Neural cell (in vitro differentiated cells): ENCODE measurements at regions not wholly inside any gene's neighbourhood (a gene's known extent, or its start where the extent isn't known, plus 50 kb on each side); places are given as distances from the start of the nearest gene placed in this dataset.

Source experiments
- H2AFZ ChIP-seq: fragments of 200-600, 300-800 bp; sonication (generic), shearing (Covaris generic); 2 replicates; pipeline ENCODE4 v1.6.0; 2014; ENCODE audit warnings: low read depth, mild to moderate bottlenecking, antibody characterized with exemption, low read length, moderate library complexity
- H3F3A ChIP-seq: fragments of 200-600 bp; shearing (Covaris generic); 2 replicates; pipeline ENCODE4 v1.6.1; 2016; ENCODE audit warnings: mild to moderate bottlenecking, moderate library complexity, mixed read lengths, antibody characterized with exemption, low read length; ENCODE audit not compliant: insufficient read depth, poor library complexity, severe bottlenecking
- H3K27ac ChIP-seq: fragments of 200-600, 300-800 bp; sonication (generic), shearing (Covaris generic); 2 replicates; pipeline ENCODE4 v1.5.1; 2014; ENCODE audit warnings: mild to moderate bottlenecking, low read length, moderate library complexity
- H3K27me3 ChIP-seq: fragments of 300-800, 200-600 bp; sonication (generic), shearing (Covaris generic); 2 replicates; pipeline ENCODE4 v1.6.0; 2014; ENCODE audit warnings: mild to moderate bottlenecking, low read depth, low read length, moderate library complexity; ENCODE audit not compliant: insufficient read depth
- H3K36me3 ChIP-seq: fragments of 300-800, 200-600 bp; sonication (generic), shearing (Covaris generic); 2 replicates; pipeline ENCODE4 v1.5.1; 2014; ENCODE audit warnings: mild to moderate bottlenecking, antibody characterized with exemption, low read length, moderate library complexity; ENCODE audit not compliant: insufficient read depth
- H3K4me2 ChIP-seq: fragments of 300-800, 200-600 bp; sonication (generic), shearing (Covaris generic); 2 replicates; pipeline ENCODE4 v1.6.0; 2014; ENCODE audit warnings: mild to moderate bottlenecking, low read length
- H3K4me3 ChIP-seq: fragments of 300-800, 200-600 bp; sonication (generic), shearing (Covaris generic); 2 replicates; pipeline ENCODE4 v1.5.1; 2014; ENCODE audit warnings: mild to moderate bottlenecking, low read length, moderate library complexity
- H3K79me2 ChIP-seq: fragments of 200-600 bp; shearing (Covaris generic); replicated peaks from 2 replicates; pipeline ENCODE4 v1.6.0; 2014; ENCODE audit warnings: mild to moderate bottlenecking, low read length, moderate library complexity; ENCODE audit not compliant: insufficient read depth
- H3K9ac ChIP-seq: fragments of 300-800, 200-600 bp; sonication (generic), shearing (Covaris generic); 2 replicates; pipeline ENCODE4 v1.6.1; 2016; ENCODE audit warnings: mild to moderate bottlenecking, low read length, mixed read lengths
- H3K9me2 ChIP-seq: fragments of 200-600 bp; shearing (Covaris generic); 2 replicates; pipeline ENCODE4 v1.6.1; 2016; ENCODE audit warnings: mild to moderate bottlenecking, low read length, mixed read lengths; ENCODE audit not compliant: insufficient read depth
- H3K9me3 ChIP-seq: fragments of 200-600, 300-800 bp; sonication (generic), shearing (Covaris generic); 2 replicates; pipeline ENCODE4 v1.6.1; 2016; ENCODE audit warnings: mild to moderate bottlenecking, mixed run types, low read length, moderate library complexity, mixed read lengths
- H4K20me1 ChIP-seq: fragments of 200-600 bp; shearing (Covaris generic); 2 replicates; pipeline ENCODE4 v1.6.1; 2016; ENCODE audit warnings: mild to moderate bottlenecking, mixed run types; ENCODE audit not compliant: insufficient read depth
- CTCF ChIP-seq: fragments of 450-650 bp; IDR thresholded peaks from 2 replicates; pipeline ENCODE4 v1.5.1; 2014; ENCODE audit warnings: antibody characterized with exemption, mild to moderate bottlenecking, moderate library complexity; ENCODE audit not compliant: poor library complexity, severe bottlenecking
- EP300 ChIP-seq: fragments of 450-650 bp; conservative IDR thresholded peaks from 2 replicates; pipeline ENCODE4 v1.6.1; 2014; ENCODE audit warnings: antibody characterized with exemption, mild to moderate bottlenecking, moderate library complexity; ENCODE audit not compliant: poor library complexity, severe bottlenecking
- EZH2 ChIP-seq: fragments of 200-600, 300-800 bp; shearing (Covaris generic), sonication (generic); IDR thresholded peaks from 2 replicates; pipeline ENCODE4 v1.6.1; 2014; ENCODE audit warnings: antibody characterized with exemption, low read length, borderline replicate concordance, mild to moderate bottlenecking; ENCODE audit not compliant: insufficient read depth, poor library complexity, severe bottlenecking
- MXI1 ChIP-seq: fragments of 450-650 bp; conservative IDR thresholded peaks from 2 replicates; pipeline ENCODE4 v1.6.1; 2014; ENCODE audit warnings: antibody characterized with exemption, mild to moderate bottlenecking; ENCODE audit not compliant: poor library complexity, severe bottlenecking
- POLR2AphosphoS5 ChIP-seq: IDR thresholded peaks from 2 replicates; pipeline ENCODE4 v1.6.1; 2012
- RAD21 ChIP-seq: fragments of 450-650 bp; conservative IDR thresholded peaks from 2 replicates; pipeline ENCODE4 v1.6.1; 2014; ENCODE audit warnings: antibody characterized with exemption, mild to moderate bottlenecking, moderate library complexity
- REST ChIP-seq: IDR thresholded peaks from 2 replicates; pipeline ENCODE4 v1.6.1; 2012; ENCODE audit warnings: borderline replicate concordance
- SMC3 ChIP-seq: fragments of 450-650 bp; conservative IDR thresholded peaks from 2 replicates; pipeline ENCODE4 v1.6.1; 2014; ENCODE audit warnings: antibody characterized with exemption, mild to moderate bottlenecking, moderate library complexity; ENCODE audit not compliant: poor library complexity
- TAF1 ChIP-seq: IDR thresholded peaks from 2 replicates; pipeline ENCODE4 v1.6.1; 2012; ENCODE audit warnings: low read depth

GRCh38 chr18:34511435-34511834 lies 198.7 kb upstream of the DTNA start:
- no peak overlapping the region for H3K9ac ChIP-seq
- H3K27ac ChIP-seq = no peak overlapping the region
- no peaks in the 10 kb centered on the region for H3K79me2 ChIP-seq
- no peaks in the 10 kb centered on the region for H3K27me3 ChIP-seq
- no peak overlapping the region for H3K4me3 ChIP-seq
- H3K9me2 ChIP-seq = no peaks in the 10 kb centered on the region
- no peak for TF ChIP-seq CTCF
- TF ChIP-seq MXI1 = no peak
- no peak for TF ChIP-seq TAF1
- TF ChIP-seq RAD21 = no peak
- TF ChIP-seq POLR2AphosphoS5 = no peak
- no peak for TF ChIP-seq EP300
- TF ChIP-seq EZH2 = no peak
- TF ChIP-seq SMC3 = no peak
- TF ChIP-seq REST = no peak
- H3K9me3 ChIP-seq = no peaks in the 10 kb centered on the region
- H4K20me1 ChIP-seq = no peaks in the 10 kb centered on the region
- no peaks in the 10 kb centered on the region for H3F3A ChIP-seq
- no peaks in the 10 kb centered on the region for H3K36me3 ChIP-seq
- H3K4me2 ChIP-seq = no peak overlapping the region
- H2AFZ ChIP-seq = no peak overlapping the region

GRCh38 chr18:34511879-34512278 lies 198.2 kb upstream of the DTNA start:
- TF ChIP-seq MXI1 (no peak), RAD21 (no peak), EP300 (no peak)
- Histone ChIP-seq H3K36me3 (no peaks in the 10 kb centered on the region), H3F3A (no peaks in the 10 kb centered on the region), H2AFZ (no peak overlapping the region), H3K27ac (no peak overlapping the region), H4K20me1 (no peaks in the 10 kb centered on the region), H3K9me2 (no peaks in the 10 kb centered on the region), H3K79me2 (no peaks in the 10 kb centered on the region), H3K27me3 (no peaks in the 10 kb centered on the region), H3K4me2 (no peak overlapping the region), H3K4me3 (no peak overlapping the region), H3K9me3 (no peaks in the 10 kb centered on the region), H3K9ac (no peak overlapping the region)

GRCh38 chr18:34514238-34514637 lies 195.9 kb upstream of the DTNA start:
- no peak overlapping the region for H3K4me3 ChIP-seq
- H3K79me2 ChIP-seq = no peaks in the 10 kb centered on the region
- no peaks in the 10 kb centered on the region for H3K9me2 ChIP-seq
- no peak overlapping the region for H3K4me2 ChIP-seq
- H3K27me3 ChIP-seq = no peaks in the 10 kb centered on the region
- H3K9me3 ChIP-seq = no peaks in the 10 kb centered on the region
- no peak overlapping the region for H3K27ac ChIP-seq
- H4K20me1 ChIP-seq = no peaks in the 10 kb centered on the region
- TF ChIP-seq RAD21 (no peak), SMC3 (no peak), POLR2AphosphoS5 (no peak), MXI1 (no peak), EP300 (no peak), TAF1 (no peak), CTCF (no peak), EZH2 (no peak), REST (no peak)
- H3K9ac ChIP-seq = no peak overlapping the region
- H2AFZ ChIP-seq = no peak overlapping the region
- no peaks in the 10 kb centered on the region for H3K36me3 ChIP-seq
- no peaks in the 10 kb centered on the region for H3F3A ChIP-seq
